GM19452 (cell line): ENCODE measurements at regions not wholly inside any gene's neighbourhood (a gene's known extent, or its start where the extent isn't known, plus 50 kb on each side); places are given as distances from the start of the nearest gene placed in this dataset.

Experiments
- ATAC-seq: cut with Tn5 transposase; IDR thresholded peaks from one replicate; pipeline ENCODE4 v1.9.1; 2021; ENCODE audit not compliant: unreplicated experiment

DNA sequence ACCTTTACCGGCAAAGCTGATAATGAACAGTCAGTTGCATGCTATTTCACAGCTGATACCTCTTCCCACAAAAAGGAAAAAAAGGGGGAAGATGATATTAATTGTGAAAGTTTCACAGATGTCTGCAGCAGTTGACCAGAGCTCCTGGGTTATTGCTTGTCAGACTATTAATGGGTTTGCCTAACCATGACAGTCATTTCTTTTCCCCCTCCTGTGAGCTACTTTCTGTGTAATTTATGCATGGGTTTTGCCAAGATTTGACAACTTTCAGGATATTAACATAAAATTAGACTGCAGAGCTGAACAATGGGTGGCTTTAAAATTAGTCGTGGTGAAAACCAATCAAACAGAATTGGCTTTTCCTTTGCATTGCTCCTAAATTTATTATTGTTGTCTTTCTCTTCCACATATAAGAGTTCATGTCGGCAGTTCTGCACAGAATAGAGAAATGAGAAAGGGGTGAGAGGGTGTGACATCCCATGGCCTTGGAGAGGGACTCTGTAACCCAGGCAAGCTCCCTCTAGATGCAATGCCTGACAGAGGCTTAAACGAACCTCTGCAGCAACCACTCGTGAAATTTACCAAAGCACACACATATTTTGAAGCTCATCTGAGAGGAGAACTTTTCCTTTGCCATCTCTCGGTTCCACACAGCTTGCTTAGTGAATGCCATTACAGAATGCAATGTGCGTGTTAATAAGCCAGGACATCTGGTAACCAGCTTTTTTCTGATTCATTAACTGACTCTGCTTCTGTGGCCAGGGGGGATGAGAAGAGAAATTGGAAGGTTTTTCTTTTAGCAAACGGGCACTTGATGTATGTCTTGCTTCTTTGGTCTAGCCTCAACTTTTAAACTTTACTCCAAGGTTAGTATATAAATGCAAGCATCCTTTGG, 82.2 kb upstream of the ITGA4 start:
- ATAC-seq = peak; percentile 74

DNA sequence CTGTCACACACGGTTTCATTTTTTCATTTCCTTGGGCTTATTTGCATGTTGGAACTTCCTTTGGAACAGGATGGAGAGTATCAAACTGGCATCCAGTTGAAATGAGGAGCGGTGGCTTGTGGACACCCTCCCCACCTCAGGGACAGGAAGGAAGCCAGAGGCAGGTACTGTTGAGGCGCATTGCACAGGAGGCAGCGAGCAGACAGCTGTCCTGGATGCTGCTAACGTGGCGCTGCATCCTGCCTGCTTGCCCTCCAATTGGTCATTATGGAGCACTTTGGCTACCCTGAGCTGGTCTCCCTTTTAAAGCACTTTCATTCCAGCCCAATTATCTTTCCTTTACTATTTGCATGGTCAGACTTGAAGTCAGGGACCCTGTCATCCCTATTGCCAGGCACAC, 80.7 kb upstream of the ITGA4 start:
- ATAC-seq = no peak

DNA sequence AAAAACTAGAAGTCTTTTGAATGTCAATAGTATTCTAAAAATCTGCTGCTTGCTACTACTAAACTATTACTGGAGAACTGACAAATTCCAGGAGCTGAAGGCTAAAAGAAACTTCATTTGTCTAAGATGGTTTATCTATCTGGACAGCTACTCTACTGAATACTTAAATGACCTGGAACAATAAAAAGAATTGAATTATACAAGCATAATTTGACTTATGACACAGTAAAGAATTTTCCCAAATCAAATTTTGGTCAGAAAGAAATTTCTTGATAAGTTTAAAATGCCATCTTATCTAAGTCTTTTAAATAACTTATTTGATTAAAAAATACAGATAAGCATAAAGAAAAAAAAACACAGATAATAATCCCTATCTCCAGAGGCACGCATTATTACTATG, 80.2 kb upstream of the ITGA4 start:
- ATAC-seq = no peak

DNA sequence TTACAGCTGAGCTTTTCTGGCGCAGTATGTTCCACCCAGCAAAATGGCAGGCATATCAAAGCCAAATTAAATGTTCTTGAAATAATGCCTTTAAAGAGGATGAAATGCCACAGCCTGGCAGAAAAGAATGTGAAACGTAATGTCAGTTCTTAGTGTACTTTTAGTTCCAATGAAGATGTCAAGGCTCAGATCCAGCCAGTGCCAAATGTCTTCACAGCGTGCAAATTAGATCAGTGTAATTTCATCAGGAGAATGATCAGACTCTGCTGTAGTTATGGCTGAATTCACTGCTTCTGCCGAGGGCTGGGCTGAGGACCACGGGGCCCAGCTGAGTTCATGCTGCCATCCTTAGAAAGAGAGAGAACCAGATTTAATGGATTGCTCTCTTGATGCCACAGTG, 78.7 kb upstream of the ITGA4 start:
- ATAC-seq = no peak

DNA sequence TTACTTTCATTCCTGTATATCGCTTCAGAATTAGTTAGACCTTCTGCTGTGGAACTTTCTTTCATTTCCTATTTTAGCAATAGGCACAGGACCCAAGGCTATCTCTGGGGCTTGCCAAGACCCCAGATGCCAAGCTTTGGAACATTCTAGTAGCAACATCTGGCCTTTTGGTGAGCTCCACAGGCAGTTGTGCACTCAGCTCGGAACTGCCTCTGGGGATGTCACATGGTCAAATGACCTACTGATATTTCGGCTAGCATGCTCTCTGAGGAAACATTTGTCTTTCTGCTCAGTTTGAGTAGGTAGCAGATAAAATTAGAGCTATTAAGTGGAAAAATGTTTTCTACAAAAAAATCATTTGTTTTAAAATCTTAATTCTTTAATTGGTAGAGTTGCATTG, 76.6 kb upstream of the ITGA4 start:
- ATAC-seq = no peak

DNA sequence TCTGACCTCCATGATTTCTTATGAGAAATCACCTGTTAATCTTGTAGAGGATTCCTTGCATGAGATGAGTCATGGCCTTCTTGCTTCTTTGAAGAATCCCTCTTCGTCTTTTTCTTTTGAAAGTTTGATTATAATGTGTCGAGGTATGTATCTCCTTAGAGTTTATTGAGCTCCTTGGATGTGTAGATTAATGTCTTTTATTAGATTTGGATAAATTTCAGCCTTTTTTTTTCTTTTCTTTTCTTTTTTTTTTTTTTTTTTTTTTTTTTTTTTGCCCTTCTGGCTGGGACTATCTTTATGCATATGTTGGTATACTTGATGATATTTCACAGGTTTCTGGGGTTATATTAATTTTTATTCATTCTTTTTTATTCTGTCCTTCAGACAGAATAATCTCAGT, 72.3 kb upstream of the ITGA4 start:
- ATAC-seq = no peak

DNA sequence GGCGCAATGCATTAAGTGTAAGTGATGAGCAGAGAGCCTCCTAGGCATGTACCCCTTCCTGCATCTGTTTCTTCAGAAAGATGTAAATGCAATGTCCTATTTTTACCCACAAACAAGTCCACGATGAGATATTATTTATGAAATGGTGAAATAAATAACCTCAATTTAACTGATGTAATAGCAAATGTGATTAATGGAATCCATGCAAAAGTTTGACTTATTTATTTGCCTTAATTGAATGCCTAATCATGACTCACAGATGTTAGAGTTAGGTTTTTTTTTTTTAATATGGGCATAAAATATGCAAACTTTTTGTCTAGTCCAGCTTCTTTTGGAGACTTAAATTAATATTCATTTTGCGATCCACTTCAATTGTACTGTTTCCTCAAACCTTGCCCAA, 67.7 kb upstream of the ITGA4 start:
- ATAC-seq = no peak

DNA sequence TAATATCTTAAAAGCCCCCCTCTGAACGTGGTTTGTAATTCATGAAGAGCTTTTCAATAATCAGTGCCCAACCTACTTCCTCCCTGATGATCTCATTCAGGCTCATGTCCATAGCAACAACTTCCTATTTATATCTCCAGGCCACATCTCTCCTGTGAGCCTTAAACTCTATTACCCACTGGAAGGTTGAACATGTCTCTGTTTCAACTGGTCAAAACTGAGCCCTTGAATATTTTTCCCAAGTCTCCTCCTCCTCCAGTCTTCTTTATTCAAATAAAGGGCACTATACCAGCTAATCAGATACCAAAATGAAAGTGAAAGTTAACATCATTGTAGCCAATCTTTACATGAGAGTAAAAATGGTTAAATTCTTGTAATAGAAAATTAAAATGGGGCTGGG, 63.7 kb upstream of the ITGA4 start:
- peak; percentile 60 for ATAC-seq

DNA sequence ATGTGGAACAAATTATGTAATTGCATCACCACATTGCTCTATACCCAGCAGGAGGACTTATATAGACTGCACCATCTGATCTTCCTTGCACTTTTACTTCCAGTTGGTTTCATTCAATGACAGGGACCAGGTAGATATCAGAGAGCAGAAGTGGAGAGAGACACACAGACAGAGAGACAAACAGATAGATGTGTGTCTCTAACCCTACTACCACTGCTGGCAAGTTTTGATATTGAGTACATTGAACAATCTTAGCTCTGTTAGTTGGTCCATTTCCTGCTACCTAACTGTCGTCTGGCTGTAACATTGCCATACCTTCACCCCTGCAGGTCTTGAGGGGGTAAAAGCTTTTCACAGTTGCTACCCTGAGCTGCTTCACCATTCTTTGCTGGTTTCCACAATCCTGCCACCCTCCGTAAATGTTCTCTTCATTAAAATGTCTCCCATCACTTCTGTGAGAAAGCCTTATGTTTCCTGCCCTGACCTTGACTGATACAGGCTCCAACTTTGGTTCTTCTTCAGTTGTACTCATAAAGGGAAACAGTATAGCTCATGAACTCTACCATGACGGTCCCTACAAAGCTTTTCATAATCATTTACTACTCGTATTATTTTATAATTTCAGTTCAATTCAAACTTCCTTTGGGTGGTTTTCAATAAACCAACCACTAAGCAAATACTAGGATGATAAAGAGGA, 62.3 kb upstream of the ITGA4 start:
- no peak for ATAC-seq

DNA sequence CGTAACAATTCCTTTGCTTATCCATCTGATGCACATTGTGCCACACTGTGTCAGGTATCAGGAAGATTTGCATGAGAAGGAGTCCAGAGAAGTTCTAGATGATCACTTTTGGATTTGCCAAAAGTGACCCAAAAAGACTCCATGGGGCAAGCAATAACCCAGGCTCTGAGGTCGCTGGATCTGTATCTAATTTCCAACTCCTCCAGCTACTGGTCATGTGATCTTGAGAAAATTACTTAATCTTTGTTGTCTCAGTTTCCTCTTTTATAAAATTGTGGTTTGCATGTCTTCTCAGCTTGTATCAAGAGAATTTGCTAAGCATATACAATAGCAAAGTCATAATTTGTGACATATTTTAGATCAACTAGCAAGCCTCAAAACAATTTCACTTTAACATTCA, 61.3 kb upstream of the ITGA4 start:
- ATAC-seq = no peak

DNA sequence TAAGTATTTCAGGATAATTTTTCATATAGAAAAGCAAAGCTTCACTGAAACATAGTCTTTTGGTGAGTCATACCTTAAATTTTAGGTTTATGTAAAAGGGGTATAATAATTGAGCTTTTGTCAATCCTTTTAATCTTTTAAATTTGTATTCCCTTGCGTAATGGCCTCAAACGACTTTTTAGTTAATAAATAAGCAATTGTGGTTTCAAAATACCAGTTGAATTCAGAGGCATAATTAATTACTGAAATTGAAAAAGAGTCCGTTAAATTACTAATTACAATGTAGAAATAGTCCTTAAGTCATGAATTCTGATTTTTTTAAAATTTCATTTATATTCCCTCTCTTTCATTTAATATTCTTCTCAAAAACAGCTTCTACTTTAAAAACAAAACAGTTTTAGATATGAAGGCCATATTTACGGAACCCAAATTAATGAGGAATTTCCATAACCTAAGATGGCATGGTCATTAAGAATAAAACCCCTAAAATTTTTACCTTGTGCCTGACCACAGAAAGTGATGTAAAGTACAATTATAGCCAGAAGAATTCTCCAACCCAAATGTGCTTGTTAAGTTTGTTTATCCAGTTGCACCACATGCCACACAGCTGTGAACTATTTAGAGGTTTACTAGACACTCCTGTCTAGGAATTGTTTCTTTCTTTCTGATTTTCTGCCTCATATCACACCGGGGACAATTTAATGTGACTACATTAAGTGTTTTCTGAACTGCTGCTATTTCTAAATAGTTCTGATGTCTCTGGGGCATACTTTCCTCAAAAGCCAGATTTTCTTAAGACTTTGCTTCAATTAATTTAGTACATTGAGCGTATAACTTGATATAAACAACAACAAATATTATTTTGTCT, 60.7 kb upstream of the ITGA4 start:
- ATAC-seq = no peak

DNA sequence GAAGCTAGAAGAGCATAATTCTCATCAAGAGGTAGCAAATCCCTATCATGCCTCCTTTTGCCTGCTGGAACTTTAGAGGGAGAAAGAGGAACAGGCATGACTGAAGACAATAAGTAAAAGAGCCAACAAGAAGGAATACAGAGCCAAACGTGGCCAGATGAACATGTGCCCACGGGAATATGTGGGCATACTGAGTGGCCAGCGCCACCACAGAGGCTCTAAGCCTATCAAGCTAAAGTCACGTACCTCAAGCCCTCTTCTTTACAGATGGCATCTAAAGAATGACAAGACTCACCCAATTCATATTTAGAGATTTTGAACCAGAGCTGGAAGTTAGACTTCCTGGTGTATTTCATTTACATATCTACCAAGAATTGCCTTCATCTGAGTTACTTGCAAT, 59.9 kb upstream of the ITGA4 start:
- no peak for ATAC-seq

DNA sequence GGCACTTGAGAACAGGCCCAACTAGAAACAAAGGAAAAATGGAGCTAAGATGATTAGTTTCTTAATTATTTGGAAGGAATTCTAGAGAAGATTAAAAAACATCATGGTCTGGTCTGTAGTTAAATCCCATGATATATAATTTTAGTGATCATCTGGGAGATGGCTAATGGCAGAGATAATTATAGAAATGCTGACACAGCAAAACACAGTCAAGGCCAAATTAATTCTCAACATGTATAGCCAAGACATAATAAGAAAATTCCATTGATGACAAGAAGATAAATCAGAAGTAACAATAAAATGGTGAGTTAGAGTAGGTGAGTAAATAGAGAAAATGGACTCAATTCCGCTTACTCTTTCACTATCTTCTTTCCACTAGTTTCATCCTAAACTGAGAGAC, 59.2 kb upstream of the ITGA4 start:
- no peak for ATAC-seq

DNA sequence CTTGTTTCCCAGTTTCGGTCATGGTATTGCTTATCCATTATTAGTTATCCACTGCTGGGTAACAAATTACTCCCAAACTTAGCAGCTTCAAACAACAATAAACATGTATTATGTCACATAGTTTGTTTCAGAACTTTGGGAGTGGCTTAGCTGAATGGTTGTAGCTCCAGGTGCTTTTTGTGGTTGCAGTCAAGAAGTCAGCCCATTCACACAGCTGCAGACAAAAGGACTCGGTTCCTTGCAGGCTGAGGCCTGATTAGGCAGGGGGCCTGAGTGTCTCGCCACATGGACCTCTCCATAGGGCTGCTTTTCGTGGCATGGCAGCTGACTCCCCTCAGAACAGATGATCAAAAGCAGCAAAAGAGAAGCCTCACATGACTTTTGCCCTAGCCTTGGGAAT, 58.2 kb upstream of the ITGA4 start:
- no peak for ATAC-seq

DNA sequence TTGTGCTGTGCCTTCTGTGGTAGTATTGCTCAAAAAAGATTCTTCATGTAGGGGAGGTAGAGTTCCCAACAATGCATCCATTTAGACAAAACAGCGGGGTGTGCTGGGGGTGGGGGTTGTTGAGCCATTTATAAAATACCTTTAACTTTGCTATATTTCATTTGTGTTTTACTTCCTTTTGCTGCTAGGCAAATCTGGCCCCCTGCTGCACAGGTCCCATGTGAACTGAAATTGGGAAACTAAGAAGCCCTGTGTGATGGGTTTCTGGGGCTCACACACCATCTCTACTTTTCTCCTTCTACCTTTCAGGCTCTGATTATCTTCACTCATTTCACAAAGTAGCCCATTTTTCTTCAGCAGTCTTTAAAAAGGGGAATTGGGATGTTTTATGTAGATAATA, 52.7 kb upstream of the ITGA4 start:
- ATAC-seq = no peak

DNA sequence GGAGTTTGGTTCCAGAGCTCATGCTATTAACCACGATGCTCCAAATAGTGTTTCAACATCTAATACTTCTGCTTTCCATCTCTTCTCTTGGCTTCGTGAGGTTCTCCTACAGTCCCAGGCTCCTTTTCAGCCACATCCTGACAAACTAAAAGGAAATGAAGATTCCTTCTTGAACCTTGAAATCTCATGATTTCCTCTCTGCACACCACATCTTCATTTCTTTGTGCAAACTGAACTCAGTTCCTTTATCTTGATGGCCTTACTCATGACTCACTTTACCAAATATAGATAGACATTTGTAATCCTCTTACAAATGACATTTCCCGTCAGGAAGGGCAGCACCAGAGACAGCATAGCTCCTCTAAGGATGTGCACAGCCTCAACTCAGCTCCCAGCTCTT, 50.0 kb upstream of the ITGA4 start:
- no peak for ATAC-seq
